DMS53 (cell line): ENCODE measurements at regions not wholly inside any gene's neighbourhood (a gene's known extent, or its start where the extent isn't known, plus 50 kb on each side); places are given as distances from the start of the nearest gene placed in this dataset.

Experiments used
- DNase-seq: peaks from one replicate; lab custom pipeline; 2025; lab: John Stamatoyannopoulos, UW

GRCh38 chr12:93134175-93134890, 205.2 kb upstream of the EEA1 start:
- DNase-seq: peak; percentile 17

- peak; percentile 74 for DNase-seq
These were observed 205.8 kb upstream of the EEA1 start for GRCh38 chr12:93134893-93135285.

- DNase-seq: peak; percentile 97
These were observed 206.5 kb upstream of the EEA1 start for GRCh38 chr12:93135286-93136239.

GRCh38 chr12:93136253-93137055, 207.4 kb upstream of the EEA1 start:
- DNase-seq: no peak

GRCh38 chr12:93137656-93138612, 208.8 kb upstream of the EEA1 start:
- peak; percentile 50 for DNase-seq

GRCh38 chr12:93139028-93139665, 210.1 kb upstream of the EEA1 start:
- DNase-seq: peak; percentile 76

- DNase-seq: no peak
These were observed 211.2 kb upstream of the EEA1 start for GRCh38 chr12:93140325-93140724.

GRCh38 chr12:93140801-93141200, 211.7 kb upstream of the EEA1 start:
- no peak for DNase-seq

GRCh38 chr12:93142881-93143280, 213.8 kb upstream of the EEA1 start:
- DNase-seq: no peak

GRCh38 chr12:93144109-93144508, 215.0 kb upstream of the EEA1 start:
- peak; percentile 41 for DNase-seq

- DNase-seq: no peak
These were observed 216.0 kb upstream of the EEA1 start for GRCh38 chr12:93145086-93145485.

GRCh38 chr12:93146263-93146939, 217.3 kb upstream of the EEA1 start:
- no peak for DNase-seq

- DNase-seq: no peak
These were observed 217.9 kb upstream of the EEA1 start for GRCh38 chr12:93146970-93147369.

GRCh38 chr12:93148412-93148811, 219.3 kb upstream of the EEA1 start:
- DNase-seq: no peak

GRCh38 chr12:93149229-93149628, 220.1 kb upstream of the EEA1 start:
- no peak for DNase-seq

- peak; percentile 53 for DNase-seq
These were observed 222.1 kb upstream of the EEA1 start for GRCh38 chr12:93151079-93151762.

- no peak for DNase-seq
These were observed 223.5 kb upstream of the EEA1 start for GRCh38 chr12:93152617-93153016.

- DNase-seq: peak; percentile 20
These were observed 224.2 kb upstream of the EEA1 start for GRCh38 chr12:93153321-93153720.

- DNase-seq: no peak
These were observed 223.5 kb upstream of the NUDT4 start for GRCh38 chr12:93154096-93154728.
